ENCODE measurements at regions not wholly inside any gene's neighbourhood (a gene's known extent, or its start where the extent isn't known, plus 50 kb on each side); places are given as distances from the start of the nearest gene placed in this dataset.

- no peak overlapping the region for H4K5ac ChIP-seq (ENCODE audit: low read length)
- no peaks in the 10 kb centered on the region for H3K4me1 ChIP-seq (ENCODE audit: control insufficient read depth, low read depth, low read length)
Measured at GRCh38 chr15:95901271-95901670, 429.2 kb upstream of the NR2F2 start.

GRCh38 chr15:95902606-95903005, 427.9 kb upstream of the NR2F2 start:
- Histone ChIP-seq H3K27ac (ENCODE audit: low read depth, low read length) (no peak overlapping the region), H3K4me3 (ENCODE audit: low read length) (no peak overlapping the region), H2BK5ac (ENCODE audit: low read length) (no peak overlapping the region), H2BK15ac (replicated peaks; ENCODE audit: low read depth) (no peak overlapping the region), H3K27me3 (ENCODE audit: insufficient read depth, low read length, poor library complexity) (no peaks in the 10 kb centered on the region), H3K79me2 (ENCODE audit: control insufficient read depth, insufficient read depth, low read length) (no peaks in the 10 kb centered on the region), H3K18ac (ENCODE audit: low read length) (no peak overlapping the region), H3K4me1 (ENCODE audit: control insufficient read depth, low read depth, low read length) (no peaks in the 10 kb centered on the region), H3K79me1 (ENCODE audit: low read length) (no peaks in the 10 kb centered on the region), H2AK5ac (ENCODE audit: low read length) (no peak overlapping the region), H3K9ac (ENCODE audit: low read length) (no peak overlapping the region), H4K5ac (ENCODE audit: low read length) (no peak overlapping the region), H3K36me3 (ENCODE audit: control insufficient read depth, insufficient read depth, low read length) (no peaks in the 10 kb centered on the region), H3K23ac (ENCODE audit: low read length) (no peak overlapping the region), H3K56ac (ENCODE audit: low read length) (no peak overlapping the region), H4K8ac (ENCODE audit: low read depth, low read length) (no peak overlapping the region), H3K4ac (ENCODE audit: low read depth, low read length) (no peak overlapping the region), H2BK120ac (ENCODE audit: low read depth, low read length) (no peak overlapping the region), H3K4me2 (ENCODE audit: low read length) (no peak overlapping the region)
- no peak for DNase-seq
- no CpG with 5 or more reads among the region's 3 CpGs for WGBS (ENCODE audit: extremely low coverage, insufficient coverage, low lambda C conversion rate)

More at GRCh38 chr15:95901271-95901670, 429.2 kb upstream of the NR2F2 start:
- no peaks in the 10 kb centered on the region for H3K27me3 ChIP-seq (ENCODE audit: insufficient read depth, low read length, poor library complexity)
- H4K8ac ChIP-seq (ENCODE audit: low read depth, low read length) = no peak overlapping the region
- H3K23ac ChIP-seq (ENCODE audit: low read length) = no peak overlapping the region
- DNase-seq = no peak
- no peak overlapping the region for H2BK120ac ChIP-seq (ENCODE audit: low read depth, low read length)
- WGBS (ENCODE audit: extremely low coverage, insufficient coverage, low lambda C conversion rate) = no CpG with 5 or more reads among the region's 6 CpGs
- no peaks in the 10 kb centered on the region for H3K36me3 ChIP-seq (ENCODE audit: control insufficient read depth, insufficient read depth, low read length)
- no peak overlapping the region for H3K18ac ChIP-seq (ENCODE audit: low read length)
- no peak overlapping the region for H2AK5ac ChIP-seq (ENCODE audit: low read length)
- H3K4ac ChIP-seq (ENCODE audit: low read depth, low read length) = no peak overlapping the region
- no peak overlapping the region for H3K9ac ChIP-seq (ENCODE audit: low read length)
- H2BK15ac ChIP-seq (replicated peaks; ENCODE audit: low read depth) = no peak overlapping the region
- no peak overlapping the region for H3K27ac ChIP-seq (ENCODE audit: low read depth, low read length)
- no peak overlapping the region for H3K56ac ChIP-seq (ENCODE audit: low read length)
- H3K4me2 ChIP-seq (ENCODE audit: low read length) = no peak overlapping the region
- no peaks in the 10 kb centered on the region for H3K79me1 ChIP-seq (ENCODE audit: low read length)
- no peak overlapping the region for H2BK5ac ChIP-seq (ENCODE audit: low read length)
- H3K4me3 ChIP-seq (ENCODE audit: low read length) = no peak overlapping the region
- H3K79me2 ChIP-seq (ENCODE audit: control insufficient read depth, insufficient read depth, low read length) = no peaks in the 10 kb centered on the region

DNA sequence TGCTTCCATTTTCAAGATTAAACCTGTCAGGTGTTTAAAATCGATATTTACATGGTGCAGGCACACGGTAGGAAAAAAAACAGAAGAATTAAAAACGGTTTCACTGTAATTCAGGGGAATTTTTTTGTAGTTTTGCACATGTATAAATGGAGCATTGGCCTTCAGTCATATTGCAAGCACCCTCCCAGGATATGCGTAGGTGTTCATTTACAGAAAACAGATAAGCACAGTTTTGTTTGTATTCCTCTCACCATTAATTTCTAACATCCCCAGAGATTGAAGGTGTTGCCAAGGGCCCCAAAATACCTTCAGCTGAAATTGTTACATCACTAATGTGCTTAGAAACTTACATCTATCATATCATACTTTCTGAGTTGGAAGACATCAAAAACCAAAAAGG, 427.1 kb upstream of the NR2F2 start:
- no peaks in the 10 kb centered on the region for H3K79me2 ChIP-seq (ENCODE audit: control insufficient read depth, insufficient read depth, low read length)
- no peak overlapping the region for H2AK5ac ChIP-seq (ENCODE audit: low read length)
- WGBS (ENCODE audit: extremely low coverage, insufficient coverage, low lambda C conversion rate) = no CpG with 5 or more reads among the region's 4 CpGs
- H4K8ac ChIP-seq (ENCODE audit: low read depth, low read length) = no peak overlapping the region
- no peak overlapping the region for H3K56ac ChIP-seq (ENCODE audit: low read length)
- H3K4me2 ChIP-seq (ENCODE audit: low read length) = no peak overlapping the region
- no peak overlapping the region for H3K18ac ChIP-seq (ENCODE audit: low read length)
- no peaks in the 10 kb centered on the region for H3K4me1 ChIP-seq (ENCODE audit: control insufficient read depth, low read depth, low read length)
- H2BK120ac ChIP-seq (ENCODE audit: low read depth, low read length) = no peak overlapping the region
- no peak overlapping the region for H2BK5ac ChIP-seq (ENCODE audit: low read length)
- no peak overlapping the region for H3K4me3 ChIP-seq (ENCODE audit: low read length)
- DNase-seq = no peak
- H3K4ac ChIP-seq (ENCODE audit: low read depth, low read length) = no peak overlapping the region
- H3K27ac ChIP-seq (ENCODE audit: low read depth, low read length) = no peak overlapping the region
- H3K79me1 ChIP-seq (ENCODE audit: low read length) = no peaks in the 10 kb centered on the region
- H3K9ac ChIP-seq (ENCODE audit: low read length) = no peak overlapping the region
- H3K27me3 ChIP-seq (ENCODE audit: insufficient read depth, low read length, poor library complexity) = peaks cover 4% of the 10 kb centered on the region
- H2BK15ac ChIP-seq (replicated peaks; ENCODE audit: low read depth) = no peak overlapping the region
- H3K36me3 ChIP-seq (ENCODE audit: control insufficient read depth, insufficient read depth, low read length) = no peaks in the 10 kb centered on the region
- no peak overlapping the region for H4K5ac ChIP-seq (ENCODE audit: low read length)
- H3K23ac ChIP-seq (ENCODE audit: low read length) = no peak overlapping the region

DNA sequence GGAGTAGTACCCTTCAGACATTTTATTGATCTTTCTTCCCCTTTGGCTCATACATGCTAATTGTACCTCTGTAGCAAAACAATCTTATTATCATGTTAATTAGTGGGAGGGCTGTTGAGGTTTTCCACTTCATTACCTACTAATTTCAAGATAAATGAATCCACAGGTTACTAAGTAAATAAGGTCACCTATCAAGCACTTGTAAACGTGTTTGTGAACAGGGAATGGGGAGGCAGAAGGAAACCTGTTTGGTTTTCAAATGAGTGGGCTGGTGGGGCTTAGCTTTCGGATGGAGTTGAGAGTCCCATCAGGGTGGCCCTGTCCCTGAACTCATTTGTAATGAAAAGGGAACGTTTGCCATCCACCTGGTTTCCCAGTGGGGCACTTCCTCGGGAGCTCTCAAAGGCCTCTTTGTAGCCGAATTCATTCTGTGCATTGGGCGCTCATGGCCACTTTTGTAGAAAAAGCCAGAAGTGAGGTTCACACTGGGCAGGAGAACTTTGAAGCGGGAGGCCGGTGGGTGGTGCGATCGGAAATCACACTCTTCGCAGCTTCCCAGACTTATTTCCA, 419.8 kb upstream of the NR2F2 start:
- H3K27ac ChIP-seq (ENCODE audit: low read depth, low read length) = no peak overlapping the region
- WGBS (ENCODE audit: extremely low coverage, insufficient coverage, low lambda C conversion rate) = no CpG with 5 or more reads among the region's 11 CpGs

DNA sequence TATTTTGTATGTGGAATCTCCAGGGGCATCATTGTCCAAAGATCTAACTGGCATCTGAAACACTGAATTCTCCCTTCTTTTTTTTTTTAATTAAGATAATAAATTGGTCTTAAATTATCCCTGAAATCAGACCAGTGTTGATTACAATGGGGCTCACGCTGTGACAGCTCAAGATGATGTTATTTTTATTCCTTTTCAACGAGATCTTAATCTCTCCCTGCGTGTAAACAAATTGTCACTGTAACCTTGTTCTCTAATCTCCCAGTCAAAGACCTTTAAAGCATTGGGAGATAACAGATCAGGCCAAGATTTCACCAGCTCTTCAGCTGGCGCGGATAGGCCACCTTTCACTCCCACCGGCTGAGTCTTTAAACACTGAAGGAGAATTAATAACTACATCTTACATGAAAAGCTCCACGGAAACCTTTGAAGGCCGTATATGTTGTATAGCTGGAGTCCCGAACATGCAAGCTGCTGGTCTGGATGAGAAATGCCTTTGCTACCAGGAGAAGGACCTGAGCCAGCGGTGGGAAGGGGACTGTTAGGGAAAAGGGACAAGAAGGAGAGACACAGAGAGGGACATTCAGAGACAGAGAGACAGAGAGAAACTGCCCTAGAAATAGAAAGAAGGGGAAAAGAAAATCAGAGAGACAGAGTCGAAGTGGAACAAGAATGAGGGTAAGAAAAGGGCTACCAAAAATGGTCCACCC, 418.8 kb upstream of the NR2F2 start:
- Histone ChIP-seq H2BK120ac (ENCODE audit: low read depth, low read length) (no peak overlapping the region), H3K79me2 (ENCODE audit: control insufficient read depth, insufficient read depth, low read length) (no peaks in the 10 kb centered on the region), H3K4me1 (ENCODE audit: control insufficient read depth, low read depth, low read length) (peaks cover 10% of the 10 kb centered on the region), H3K36me3 (ENCODE audit: control insufficient read depth, insufficient read depth, low read length) (no peaks in the 10 kb centered on the region), H3K56ac (ENCODE audit: low read length) (no peak overlapping the region), H4K5ac (ENCODE audit: low read length) (no peak overlapping the region), H3K23ac (ENCODE audit: low read length) (no peak overlapping the region), H3K27me3 (ENCODE audit: insufficient read depth, low read length, poor library complexity) (peaks cover 20% of the 10 kb centered on the region), H3K4ac (ENCODE audit: low read depth, low read length) (no peak overlapping the region), H4K8ac (ENCODE audit: low read depth, low read length) (no peak overlapping the region), H3K27ac (ENCODE audit: low read depth, low read length) (no peak overlapping the region), H3K4me2 (ENCODE audit: low read length) (no peak overlapping the region), H3K18ac (ENCODE audit: low read length) (no peak overlapping the region), H3K4me3 (ENCODE audit: low read length) (no peak overlapping the region), H3K9ac (ENCODE audit: low read length) (no peak overlapping the region), H2BK15ac (replicated peaks; ENCODE audit: low read depth) (no peak overlapping the region), H3K79me1 (ENCODE audit: low read length) (no peaks in the 10 kb centered on the region), H2BK5ac (ENCODE audit: low read length) (no peak overlapping the region), H2AK5ac (ENCODE audit: low read length) (no peak overlapping the region)
- WGBS (ENCODE audit: extremely low coverage, insufficient coverage, low lambda C conversion rate) = no CpG with 5 or more reads among the region's 11 CpGs
- peak; percentile 81 for DNase-seq

More for the DNA sequence above, 419.8 kb upstream of the NR2F2 start:
- no peak overlapping the region for H3K23ac ChIP-seq (ENCODE audit: low read length)
- DNase-seq = peak; percentile 57
- no peaks in the 10 kb centered on the region for H3K36me3 ChIP-seq (ENCODE audit: control insufficient read depth, insufficient read depth, low read length)
- H3K4ac ChIP-seq (ENCODE audit: low read depth, low read length) = no peak overlapping the region
- no peak overlapping the region for H2BK120ac ChIP-seq (ENCODE audit: low read depth, low read length)
- H4K5ac ChIP-seq (ENCODE audit: low read length) = no peak overlapping the region
- H3K4me1 ChIP-seq (ENCODE audit: control insufficient read depth, low read depth, low read length) = peaks cover 10% of the 10 kb centered on the region
- peaks cover 20% of the 10 kb centered on the region for H3K27me3 ChIP-seq (ENCODE audit: insufficient read depth, low read length, poor library complexity)
- no peak overlapping the region for H3K18ac ChIP-seq (ENCODE audit: low read length)
- H2BK15ac ChIP-seq (replicated peaks; ENCODE audit: low read depth) = no peak overlapping the region
- H3K9ac ChIP-seq (ENCODE audit: low read length) = no peak overlapping the region
- no peak overlapping the region for H3K4me2 ChIP-seq (ENCODE audit: low read length)
- H3K4me3 ChIP-seq (ENCODE audit: low read length) = no peak overlapping the region
- H4K8ac ChIP-seq (ENCODE audit: low read depth, low read length) = no peak overlapping the region
- H3K79me1 ChIP-seq (ENCODE audit: low read length) = no peaks in the 10 kb centered on the region
- no peak overlapping the region for H2BK5ac ChIP-seq (ENCODE audit: low read length)
- H2AK5ac ChIP-seq (ENCODE audit: low read length) = no peak overlapping the region
- H3K56ac ChIP-seq (ENCODE audit: low read length) = no peak overlapping the region
- H3K79me2 ChIP-seq (ENCODE audit: control insufficient read depth, insufficient read depth, low read length) = no peaks in the 10 kb centered on the region

DNA sequence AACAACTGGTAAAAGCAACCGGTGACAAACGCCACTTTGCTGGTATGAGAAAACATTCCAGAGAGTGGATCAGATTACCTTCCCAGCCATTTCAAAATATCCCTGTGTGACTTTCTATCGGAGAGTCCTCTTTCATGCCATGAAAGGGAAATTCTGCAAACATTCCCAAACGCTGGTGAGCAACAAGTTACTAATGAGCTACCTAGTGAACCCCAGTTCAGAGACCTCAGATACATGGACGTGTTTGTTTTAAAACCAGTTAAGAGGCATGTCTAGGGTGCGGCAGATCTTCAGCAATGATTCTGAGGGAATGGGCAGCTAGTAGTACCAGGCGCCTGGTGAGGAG, 418.2 kb upstream of the NR2F2 start:
- Histone ChIP-seq H3K4me3 (ENCODE audit: low read length) (no peak overlapping the region), H3K23ac (ENCODE audit: low read length) (no peak overlapping the region), H3K56ac (ENCODE audit: low read length) (no peak overlapping the region), H3K79me2 (ENCODE audit: control insufficient read depth, insufficient read depth, low read length) (no peaks in the 10 kb centered on the region), H4K5ac (ENCODE audit: low read length) (no peak overlapping the region), H2BK5ac (ENCODE audit: low read length) (no peak overlapping the region), H2BK120ac (ENCODE audit: low read depth, low read length) (no peak overlapping the region), H3K27me3 (ENCODE audit: insufficient read depth, low read length, poor library complexity) (peaks cover 20% of the 10 kb centered on the region), H2AK5ac (ENCODE audit: low read length) (no peak overlapping the region), H2BK15ac (replicated peaks; ENCODE audit: low read depth) (no peak overlapping the region), H3K9ac (ENCODE audit: low read length) (no peak overlapping the region), H3K36me3 (ENCODE audit: control insufficient read depth, insufficient read depth, low read length) (no peaks in the 10 kb centered on the region), H3K18ac (ENCODE audit: low read length) (peak overlapping the region; percentile 42), H3K4me1 (ENCODE audit: control insufficient read depth, low read depth, low read length) (peaks cover 10% of the 10 kb centered on the region), H3K27ac (ENCODE audit: low read depth, low read length) (no peak overlapping the region), H3K4ac (ENCODE audit: low read depth, low read length) (no peak overlapping the region), H3K79me1 (ENCODE audit: low read length) (no peaks in the 10 kb centered on the region), H4K8ac (ENCODE audit: low read depth, low read length) (no peak overlapping the region), H3K4me2 (ENCODE audit: low read length) (no peak overlapping the region)
- WGBS (ENCODE audit: extremely low coverage, insufficient coverage, low lambda C conversion rate) = no CpG with 5 or more reads among the region's 7 CpGs
- peak; percentile 50 for DNase-seq
